ENCODE measurements at regions not wholly inside any gene's neighbourhood (a gene's known extent, or its start where the extent isn't known, plus 50 kb on each side); places are given as distances from the start of the nearest gene placed in this dataset.
A peak's percentile ranks its signal among the peaks of the same experiment; 100 is the strongest.

DNA sequence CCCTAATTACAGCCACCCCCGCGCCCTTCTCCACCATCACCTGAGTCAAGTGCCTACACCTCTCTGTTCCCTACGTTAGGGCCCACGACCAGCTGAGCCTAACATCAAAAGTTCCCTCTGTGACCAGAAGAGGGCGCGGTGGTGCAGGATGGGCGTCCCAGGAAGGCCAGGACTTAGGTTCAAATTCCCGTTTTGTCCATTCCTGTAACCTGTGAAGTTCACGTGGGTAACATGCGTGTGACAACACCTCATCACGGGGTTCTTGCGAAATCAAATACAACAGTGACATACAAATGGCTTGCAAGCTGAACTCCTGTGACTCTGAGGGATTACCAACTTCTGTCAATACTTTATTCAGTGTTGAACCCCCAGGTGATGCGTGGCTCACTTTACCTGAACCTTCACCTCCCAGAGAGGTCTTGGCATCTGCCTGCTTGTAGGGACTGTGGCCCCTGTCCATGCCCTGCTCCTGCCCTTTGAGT lies 207.9 kb downstream of the ARL4C start:
- intact Hi-C loops (cut with micrococcal nuclease), result loop anchor here (5.0 kb wide), 1 partner anchor 312 kb away; no protein-coding TSS in a partner anchor
- ATAC-seq, result peak; percentile 1 to 16 (median 12)
- peak; percentile 75 to 90 for DNase-seq
- no peaks in the 10 kb centered on the region for H3K27me3 ChIP-seq (ENCODE audit: control insufficient read depth, insufficient read depth, low read length)
- H3K9me3 ChIP-seq (ENCODE audit: control insufficient read depth, insufficient read depth, low read length), result no peaks in the 10 kb centered on the region
- Mint-ChIP-seq H3K27me3 (ENCODE audit: low read depth in 2 of 2) (no peaks in the 10 kb centered on the region), H3K4me1 (peaks cover 63 to 81% of the 10 kb centered on the region in 2 donors), H3K9me3 (no peaks in the 10 kb centered on the region), H3K36me3 (no peaks in the 10 kb centered on the region), H3K27ac (peak overlapping the region; percentile 97 to 98), H3K4me3 (peak overlapping the region; percentile 85)
- peaks cover 63% of the 10 kb centered on the region for H3K4me1 ChIP-seq (ENCODE audit: control insufficient read depth, insufficient read depth, low read length)
- no peaks in the 10 kb centered on the region for H3K36me3 ChIP-seq (ENCODE audit: control insufficient read depth, insufficient read depth, low read length)
- TF ChIP-seq, protein P1, sequence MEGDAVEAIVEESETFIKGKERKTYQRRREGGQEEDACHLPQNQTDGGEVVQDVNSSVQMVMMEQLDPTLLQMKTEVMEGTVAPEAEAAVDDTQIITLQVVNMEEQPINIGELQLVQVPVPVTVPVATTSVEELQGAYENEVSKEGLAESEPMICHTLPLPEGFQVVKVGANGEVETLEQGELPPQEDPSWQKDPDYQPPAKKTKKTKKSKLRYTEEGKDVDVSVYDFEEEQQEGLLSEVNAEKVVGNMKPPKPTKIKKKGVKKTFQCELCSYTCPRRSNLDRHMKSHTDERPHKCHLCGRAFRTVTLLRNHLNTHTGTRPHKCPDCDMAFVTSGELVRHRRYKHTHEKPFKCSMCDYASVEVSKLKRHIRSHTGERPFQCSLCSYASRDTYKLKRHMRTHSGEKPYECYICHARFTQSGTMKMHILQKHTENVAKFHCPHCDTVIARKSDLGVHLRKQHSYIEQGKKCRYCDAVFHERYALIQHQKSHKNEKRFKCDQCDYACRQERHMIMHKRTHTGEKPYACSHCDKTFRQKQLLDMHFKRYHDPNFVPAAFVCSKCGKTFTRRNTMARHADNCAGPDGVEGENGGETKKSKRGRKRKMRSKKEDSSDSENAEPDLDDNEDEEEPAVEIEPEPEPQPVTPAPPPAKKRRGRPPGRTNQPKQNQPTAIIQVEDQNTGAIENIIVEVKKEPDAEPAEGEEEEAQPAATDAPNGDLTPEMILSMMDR (IDR thresholded peaks at IDR 0.05), result peak; percentile 88
- peak overlapping the region; percentile 99 for H3K27ac ChIP-seq (ENCODE audit: low read length)
- no peak overlapping the region for H3K4me3 ChIP-seq (ENCODE audit: low read length)
- WGBS (ENCODE audit: insufficient coverage), result 34% methylated on average over 13 of the region's 13 CpGs

DNA sequence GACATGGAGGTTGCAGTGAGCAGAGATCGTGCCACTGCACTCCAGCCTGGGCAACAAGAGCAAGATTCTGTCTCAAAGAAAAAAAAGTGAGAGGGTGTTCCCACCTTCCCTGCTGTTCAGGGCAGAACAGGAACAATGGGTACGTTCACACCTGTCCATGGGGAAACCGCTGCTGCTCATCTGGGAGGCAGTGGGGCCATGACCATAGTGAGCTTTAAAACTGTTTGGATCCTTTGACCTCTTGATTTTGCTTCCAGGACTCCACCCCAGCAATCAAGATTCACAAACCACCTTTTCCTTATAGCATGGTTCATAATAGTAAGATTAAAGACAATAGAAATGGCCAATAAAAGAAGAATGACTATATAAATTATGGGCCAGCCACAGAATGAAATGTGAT lies 209.2 kb downstream of the ARL4C start:
- H3K27me3 ChIP-seq (ENCODE audit: control insufficient read depth, insufficient read depth, low read length), result no peaks in the 10 kb centered on the region
- whole genome bisulfite sequencing (ENCODE audit: insufficient coverage), result 76% methylated on average over 3 of the region's 3 CpGs
- H3K9me3 ChIP-seq (ENCODE audit: control insufficient read depth, insufficient read depth, low read length), result no peaks in the 10 kb centered on the region
- Mint-ChIP-seq H3K27ac (peak overlapping the region; percentile 97 to 98), H3K27me3 (ENCODE audit: low read depth in 2 of 2) (no peaks in the 10 kb centered on the region), H3K36me3 (no peaks in the 10 kb centered on the region), H3K4me3 (peak overlapping the region; percentile 17), H3K4me1 (peaks cover 60 to 78% of the 10 kb centered on the region in 2 donors), H3K9me3 (no peaks in the 10 kb centered on the region)
- ATAC-seq (no peak), DNase-seq (no peak)
- no peak overlapping the region for H3K4me3 ChIP-seq (ENCODE audit: low read length)
- H3K36me3 ChIP-seq (ENCODE audit: control insufficient read depth, insufficient read depth, low read length), result no peaks in the 10 kb centered on the region
- intact Hi-C loops (cut with micrococcal nuclease), result loop anchor here (5.0 kb wide), 1 partner anchor 310 kb away; no protein-coding TSS in a partner anchor
- H3K4me1 ChIP-seq (ENCODE audit: control insufficient read depth, insufficient read depth, low read length), result peaks cover 63% of the 10 kb centered on the region
- no peak overlapping the region for H3K27ac ChIP-seq (ENCODE audit: low read length)
- TF ChIP-seq, protein P1 (IDR thresholded peaks at IDR 0.05), result no peak

DNA sequence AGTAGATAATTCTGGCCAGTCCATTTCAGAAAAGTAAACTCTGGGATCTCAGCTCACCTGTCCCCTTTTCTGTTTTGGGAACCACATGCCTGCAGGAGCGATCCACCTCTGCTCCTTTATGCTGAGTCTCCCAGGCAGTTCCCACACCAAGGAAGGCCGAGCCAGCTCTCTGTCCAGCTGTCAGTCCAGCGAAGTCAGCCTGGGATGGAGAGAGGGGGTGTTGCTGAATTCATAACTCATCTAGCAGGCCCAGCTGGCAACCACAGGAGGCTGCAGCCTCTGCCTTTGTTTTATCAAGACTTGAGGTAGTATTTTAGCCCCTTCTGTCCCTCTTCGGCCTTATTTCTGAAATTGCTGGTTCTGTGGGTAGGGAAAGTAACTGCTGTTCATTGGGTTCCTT lies 209.9 kb downstream of the ARL4C start:
- no peaks in the 10 kb centered on the region for H3K9me3 Mint-ChIP-seq
- no peak overlapping the region for H3K4me3 ChIP-seq (ENCODE audit: low read length)
- no peak overlapping the region for H3K4me3 Mint-ChIP-seq
- peaks cover 60% of the 10 kb centered on the region for H3K4me1 ChIP-seq (ENCODE audit: control insufficient read depth, insufficient read depth, low read length)
- WGBS (ENCODE audit: insufficient coverage), result 81% methylated on average over 4 of the region's 4 CpGs
- no peaks in the 10 kb centered on the region for H3K36me3 ChIP-seq (ENCODE audit: control insufficient read depth, insufficient read depth, low read length)
- TF ChIP-seq, protein P1 (IDR thresholded peaks at IDR 0.05), result no peak
- ATAC-seq (no peak), DNase-seq (no peak)
- H3K27me3 ChIP-seq (ENCODE audit: control insufficient read depth, insufficient read depth, low read length), result no peaks in the 10 kb centered on the region
- no peaks in the 10 kb centered on the region for H3K36me3 Mint-ChIP-seq
- no peaks in the 10 kb centered on the region for H3K9me3 ChIP-seq (ENCODE audit: control insufficient read depth, insufficient read depth, low read length)
- H3K27ac ChIP-seq (ENCODE audit: low read length), result no peak overlapping the region
- H3K27me3 Mint-ChIP-seq (ENCODE audit: low read depth in 2 of 2), result no peaks in the 10 kb centered on the region
- H3K4me1 Mint-ChIP-seq, result peaks cover 58 to 78% of the 10 kb centered on the region in 2 donors
- intact Hi-C loops (cut with micrococcal nuclease), result loop anchor here (5.0 kb wide), 1 partner anchor 310 kb away; no protein-coding TSS in a partner anchor
- H3K27ac Mint-ChIP-seq, result peak overlapping the region; percentile 97 to 98

DNA sequence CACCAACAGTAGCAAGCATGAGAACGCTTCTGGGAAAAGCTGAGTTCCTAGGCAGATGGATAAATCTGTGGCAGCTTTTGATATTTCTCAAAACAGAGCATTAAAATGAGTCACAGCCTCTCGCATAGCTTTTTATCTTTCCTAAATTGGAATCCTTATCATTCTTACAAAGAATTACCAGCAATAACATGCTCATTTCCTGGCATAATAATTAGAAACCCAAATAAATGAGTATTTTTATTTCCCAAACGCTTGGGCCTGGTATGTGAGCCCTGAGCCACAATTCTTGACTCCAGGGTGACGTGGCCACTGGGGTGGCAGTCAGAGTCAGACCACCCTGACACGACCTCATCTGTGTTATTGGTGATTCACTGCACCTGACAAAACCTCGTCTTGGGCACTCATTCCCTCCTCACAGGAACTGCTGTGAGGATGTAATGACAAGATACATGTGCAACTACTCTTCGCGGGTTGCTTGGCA lies 210.7 kb downstream of the ARL4C start:
- Histone ChIP-seq H3K9me3 (ENCODE audit: control insufficient read depth, insufficient read depth, low read length) (no peaks in the 10 kb centered on the region), H3K4me3 (ENCODE audit: low read length) (no peak overlapping the region), H3K4me1 (ENCODE audit: control insufficient read depth, insufficient read depth, low read length) (peaks cover 60% of the 10 kb centered on the region), H3K27me3 (ENCODE audit: control insufficient read depth, insufficient read depth, low read length) (no peaks in the 10 kb centered on the region), H3K36me3 (ENCODE audit: control insufficient read depth, insufficient read depth, low read length) (no peaks in the 10 kb centered on the region), H3K27ac (ENCODE audit: low read length) (no peak overlapping the region)
- 73% methylated on average over 8 of the region's 8 CpGs for WGBS (ENCODE audit: insufficient coverage)
- H3K27me3 Mint-ChIP-seq (ENCODE audit: low read depth in 2 of 2), result no peaks in the 10 kb centered on the region
- TF ChIP-seq, protein P1 (IDR thresholded peaks at IDR 0.05), result no peak
- DNase-seq (no peak), ATAC-seq (no peak)
- H3K27ac Mint-ChIP-seq, result peak overlapping the region; percentile 97 to 98
- H3K9me3 Mint-ChIP-seq, result no peaks in the 10 kb centered on the region
- peaks cover 54 to 75% of the 10 kb centered on the region in 2 donors for H3K4me1 Mint-ChIP-seq
- no peaks in the 10 kb centered on the region for H3K36me3 Mint-ChIP-seq
- no peak overlapping the region for H3K4me3 Mint-ChIP-seq
- intact Hi-C loops (cut with micrococcal nuclease), result loop anchor here (5.0 kb wide), 1 partner anchor 309 kb away; no protein-coding TSS in a partner anchor

All from natural killer cell (primary cell).